Smooth muscle cell (in vitro differentiated cells): ENCODE measurements at regions not wholly inside any gene's neighbourhood (a gene's known extent, or its start where the extent isn't known, plus 50 kb on each side); places are given as distances from the start of the nearest gene placed in this dataset.

Experiments
- DNase-seq: peaks from one replicate; lab custom pipeline; 2025; ENCODE audit not compliant: unreplicated experiment; lab: John Stamatoyannopoulos, UW
- H2AFZ ChIP-seq: fragments of 200-600 bp; sonication (generic); 2 replicates; pipeline ENCODE4 v1.6.0; 2016; ENCODE audit warnings: antibody characterized with exemption, low read depth, mild to moderate bottlenecking
- H3F3A ChIP-seq: fragments of 200-600 bp; sonication (generic); 2 replicates; pipeline ENCODE4 v1.6.0; 2017; ENCODE audit warnings: antibody characterized with exemption, low read depth
- H3K27ac ChIP-seq: fragments of 200-600 bp; sonication (generic); 2 replicates; pipeline ENCODE4 v1.5.1; 2016; ENCODE audit warnings: low read depth, mild to moderate bottlenecking
- H3K27me3 ChIP-seq: fragments of 200-600 bp; sonication (generic); 2 replicates; pipeline ENCODE4 v1.6.1; 2016; ENCODE audit warnings: low read depth, mild to moderate bottlenecking
- H3K36me3 ChIP-seq: fragments of 200-600 bp; sonication (generic); 2 replicates; pipeline ENCODE4 v1.5.1; 2016; ENCODE audit warnings: low read depth
- H3K4me1 ChIP-seq: fragments of 200-600 bp; sonication (generic); 2 replicates; pipeline ENCODE4 v1.5.1; 2016; ENCODE audit warnings: low read depth
- H3K4me2 ChIP-seq: fragments of 200-600 bp; sonication (generic); 2 replicates; pipeline ENCODE4 v1.6.0; 2016; ENCODE audit warnings: mild to moderate bottlenecking
- H3K4me3 ChIP-seq: fragments of 200-600 bp; sonication (generic); 2 replicates; pipeline ENCODE4 v1.5.1; 2016; ENCODE audit warnings: mild to moderate bottlenecking
- H3K79me2 ChIP-seq: fragments of 200-600 bp; sonication (generic); 2 replicates; pipeline ENCODE4 v1.6.0; 2016; ENCODE audit warnings: low read depth, mild to moderate bottlenecking
- H3K9ac ChIP-seq: fragments of 200-600 bp; sonication (generic); 2 replicates; pipeline ENCODE4 v1.6.0; 2016; ENCODE audit warnings: low read depth
- H3K9me3 ChIP-seq: fragments of 200-600 bp; sonication (generic); replicated peaks from 2 replicates; pipeline ENCODE4 v1.5.1; 2016; ENCODE audit warnings: low read depth
- H4K20me1 ChIP-seq: fragments of 200-600 bp; sonication (generic); 2 replicates; pipeline ENCODE4 v1.6.0; 2016; ENCODE audit warnings: low read depth
- WGBS: methylation state at CpG from one replicate; pipeline ENCODE4 v1.1.7; 2016; ENCODE audit warnings: low lambda C conversion rate; 5-methylcytosine and 5-hydroxymethylcytosine counted together
- TF ChIP-seq, protein P1 (sequence below): fragments of 200-600 bp; sonication (generic); IDR thresholded peaks from 2 replicates; pipeline ENCODE4 v1.5.1; 2017; ENCODE audit warnings: borderline replicate concordance, mild to moderate bottlenecking, antibody characterized with exemption; ENCODE audit not compliant: insufficient read depth, poor library complexity, severe bottlenecking

GRCh38 chr13:22175241-22175640 lies 504.4 kb downstream of the FGF9 start:
- TF ChIP-seq, protein P1, sequence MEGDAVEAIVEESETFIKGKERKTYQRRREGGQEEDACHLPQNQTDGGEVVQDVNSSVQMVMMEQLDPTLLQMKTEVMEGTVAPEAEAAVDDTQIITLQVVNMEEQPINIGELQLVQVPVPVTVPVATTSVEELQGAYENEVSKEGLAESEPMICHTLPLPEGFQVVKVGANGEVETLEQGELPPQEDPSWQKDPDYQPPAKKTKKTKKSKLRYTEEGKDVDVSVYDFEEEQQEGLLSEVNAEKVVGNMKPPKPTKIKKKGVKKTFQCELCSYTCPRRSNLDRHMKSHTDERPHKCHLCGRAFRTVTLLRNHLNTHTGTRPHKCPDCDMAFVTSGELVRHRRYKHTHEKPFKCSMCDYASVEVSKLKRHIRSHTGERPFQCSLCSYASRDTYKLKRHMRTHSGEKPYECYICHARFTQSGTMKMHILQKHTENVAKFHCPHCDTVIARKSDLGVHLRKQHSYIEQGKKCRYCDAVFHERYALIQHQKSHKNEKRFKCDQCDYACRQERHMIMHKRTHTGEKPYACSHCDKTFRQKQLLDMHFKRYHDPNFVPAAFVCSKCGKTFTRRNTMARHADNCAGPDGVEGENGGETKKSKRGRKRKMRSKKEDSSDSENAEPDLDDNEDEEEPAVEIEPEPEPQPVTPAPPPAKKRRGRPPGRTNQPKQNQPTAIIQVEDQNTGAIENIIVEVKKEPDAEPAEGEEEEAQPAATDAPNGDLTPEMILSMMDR = no peak
- 76% methylated on average over 8 of the region's 8 CpGs for WGBS
- no peak overlapping the region for H3K27ac ChIP-seq

DNA sequence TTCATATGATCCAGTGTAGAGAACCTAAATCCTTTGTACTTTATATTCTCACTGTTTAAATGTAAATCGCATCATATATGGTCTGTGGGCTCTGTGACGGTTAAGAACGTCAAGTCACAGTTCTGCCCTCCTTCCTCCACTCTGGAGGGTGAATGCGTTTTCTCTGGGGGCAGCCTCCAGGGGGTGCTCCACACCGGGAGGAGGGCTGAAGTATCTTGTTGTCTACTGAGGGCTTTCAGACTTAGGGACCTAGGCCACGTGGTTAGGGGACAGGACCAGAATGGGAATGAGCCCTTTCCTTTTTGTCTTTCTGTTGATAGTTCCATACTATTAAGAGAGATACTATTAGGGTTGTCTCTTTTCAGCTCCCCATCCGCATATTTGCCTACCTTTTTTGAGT lies 504.9 kb downstream of the FGF9 start:
- TF ChIP-seq, protein P1 = no peak
- 92% methylated on average over 7 of the region's 7 CpGs for WGBS
- no peaks in the 10 kb centered on the region for H3K9me3 ChIP-seq
- no peak overlapping the region for H3K4me2 ChIP-seq
- H3F3A ChIP-seq = no peaks in the 10 kb centered on the region
- no peaks in the 10 kb centered on the region for H4K20me1 ChIP-seq
- no peak overlapping the region for H3K4me3 ChIP-seq
- H3K36me3 ChIP-seq = no peaks in the 10 kb centered on the region
- DNase-seq = no peak
- no peaks in the 10 kb centered on the region for H3K4me1 ChIP-seq
- H3K27me3 ChIP-seq = no peaks in the 10 kb centered on the region
- H2AFZ ChIP-seq = no peak overlapping the region
- H3K27ac ChIP-seq = no peak overlapping the region
- H3K9ac ChIP-seq = no peak overlapping the region
- no peaks in the 10 kb centered on the region for H3K79me2 ChIP-seq

More at GRCh38 chr13:22175241-22175640, 504.4 kb downstream of the FGF9 start:
- no peak overlapping the region for H2AFZ ChIP-seq
- H3K36me3 ChIP-seq = no peaks in the 10 kb centered on the region
- H3K9me3 ChIP-seq = no peaks in the 10 kb centered on the region
- DNase-seq = no peak
- no peak overlapping the region for H3K9ac ChIP-seq
- no peaks in the 10 kb centered on the region for H3K27me3 ChIP-seq
- no peaks in the 10 kb centered on the region for H4K20me1 ChIP-seq
- no peak overlapping the region for H3K4me3 ChIP-seq
- no peak overlapping the region for H3K4me2 ChIP-seq
- H3K4me1 ChIP-seq = no peaks in the 10 kb centered on the region
- no peaks in the 10 kb centered on the region for H3F3A ChIP-seq
- no peaks in the 10 kb centered on the region for H3K79me2 ChIP-seq

- H3K27ac ChIP-seq = no peak overlapping the region
- 79% methylated on average over 4 of the region's 4 CpGs for WGBS
- no peaks in the 10 kb centered on the region for H3K9me3 ChIP-seq
- DNase-seq = no peak
- H3K4me3 ChIP-seq = no peak overlapping the region
- H3K4me1 ChIP-seq = no peaks in the 10 kb centered on the region
- no peak overlapping the region for H3K9ac ChIP-seq
- no peaks in the 10 kb centered on the region for H3F3A ChIP-seq
- H3K36me3 ChIP-seq = no peaks in the 10 kb centered on the region
- H3K27me3 ChIP-seq = no peaks in the 10 kb centered on the region
- TF ChIP-seq, protein P1 = no peak
- H2AFZ ChIP-seq = no peak overlapping the region
- H3K79me2 ChIP-seq = no peaks in the 10 kb centered on the region
- H4K20me1 ChIP-seq = no peaks in the 10 kb centered on the region
- H3K4me2 ChIP-seq = no peak overlapping the region
These were observed 506.2 kb downstream of the FGF9 start for GRCh38 chr13:22176968-22177520.

- no peak overlapping the region for H3K4me2 ChIP-seq
- H3K36me3 ChIP-seq = no peaks in the 10 kb centered on the region
- no peaks in the 10 kb centered on the region for H3K27me3 ChIP-seq
- H3K79me2 ChIP-seq = no peaks in the 10 kb centered on the region
- H3K9me3 ChIP-seq = no peaks in the 10 kb centered on the region
- no peak overlapping the region for H3K27ac ChIP-seq
- 96% methylated on average over 2 of the region's 2 CpGs for WGBS
- no peaks in the 10 kb centered on the region for H3F3A ChIP-seq
- H4K20me1 ChIP-seq = no peaks in the 10 kb centered on the region
- H3K4me1 ChIP-seq = no peaks in the 10 kb centered on the region
- DNase-seq = no peak
- no peak overlapping the region for H3K4me3 ChIP-seq
- H2AFZ ChIP-seq = no peak overlapping the region
- TF ChIP-seq, protein P1 = no peak
- no peak overlapping the region for H3K9ac ChIP-seq
These were observed 508.0 kb downstream of the FGF9 start for GRCh38 chr13:22178878-22179277.
